ENCODE measurements at regions not wholly inside any gene's neighbourhood (a gene's known extent, or its start where the extent isn't known, plus 50 kb on each side); places are given as distances from the start of the nearest gene placed in this dataset.

DNA sequence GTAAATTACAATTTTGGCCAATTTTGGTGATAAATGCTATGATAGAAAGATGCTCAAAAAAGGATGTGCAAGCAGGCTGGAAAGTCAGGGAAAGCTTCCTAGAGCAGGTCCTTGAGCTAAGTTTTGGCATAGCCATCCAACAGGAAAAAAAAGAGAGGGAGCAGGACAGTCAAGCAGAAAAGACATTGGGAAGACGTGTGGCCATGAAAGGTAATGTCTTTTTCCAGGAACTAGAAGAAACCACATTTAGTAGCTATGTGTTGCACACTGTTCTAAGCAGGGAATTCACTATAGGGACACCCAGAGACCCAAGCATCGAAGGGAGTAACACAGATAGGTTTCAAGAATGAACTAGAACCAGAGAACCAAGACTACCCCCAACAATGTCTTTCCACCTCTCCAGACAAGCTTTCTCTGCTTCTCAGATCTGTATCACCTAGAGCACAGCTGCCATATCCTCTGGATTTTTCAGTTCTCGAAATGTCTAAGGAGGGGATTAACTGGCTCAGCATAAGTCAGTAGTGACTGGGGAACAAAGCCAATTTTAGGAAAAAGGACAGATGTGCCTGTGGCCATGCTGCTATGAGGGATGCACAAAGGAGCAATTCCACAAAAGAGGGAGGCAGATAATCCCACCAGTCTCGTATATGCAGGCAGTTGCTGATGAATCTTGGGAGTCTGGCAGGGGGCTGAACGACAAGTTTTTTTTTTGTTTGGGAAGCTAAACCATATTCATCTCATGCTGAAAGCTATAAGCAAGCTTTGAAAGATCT is 97.1 kb upstream of the DAB1 start:
- no peak overlapping the region for H3K27ac ChIP-seq (ENCODE audit: extremely low read depth, low read depth, low read length)
- no peak overlapping the region for H2AFZ ChIP-seq (ENCODE audit: low read depth, low read length)
- ChIA-PET CTCF (ENCODE audit: low intra/inter-chr PET ratio) (no interaction called here), POLR2A (no interaction called here)
- no peak for FAIRE-seq
- H3K79me2 ChIP-seq (ENCODE audit: control insufficient read depth, insufficient read depth, low read length): no peaks in the 10 kb centered on the region
- DNase-seq (ENCODE audit: extremely low read depth in 1 of 4, low spot score in 3 of 4): no peak
- no peak overlapping the region for H3K4me3 ChIP-seq
- no peaks in the 10 kb centered on the region for H3K36me3 ChIP-seq (ENCODE audit: control insufficient read depth, insufficient read depth, low read length)
- WGBS (ENCODE audit: insufficient coverage, low coverage, missing lambda C conversion rate): 5% methylated on average over 5 of the region's 5 CpGs
- no peaks in the 10 kb centered on the region for H4K20me1 ChIP-seq (replicated peaks; ENCODE audit: control insufficient read depth, insufficient read depth, low read length)
- ATAC-seq: no peak
- BruUV-seq (replicated peaks): no TSS peak
- intact Hi-C loops (cut with micrococcal nuclease): no loop called here
- TF ChIP-seq ZNF584 (CRISPR knock-in tag; IDR thresholded peaks at IDR 0.05; ENCODE audit: low read depth) (no peak), BRCA1 (IDR thresholded peaks at IDR 0.05) (no peak), BRCA1 (CRISPR knock-in tag; IDR thresholded peaks at IDR 0.05) (no peak), SMAD2 (IDR thresholded peaks at IDR 0.05; ENCODE audit: low read depth, low read length) (no peak), RBFOX2 (IDR thresholded peaks at IDR 0.05; ENCODE audit: low read depth, low read length) (no peak), NFE2 (IDR thresholded peaks at IDR 0.05; ENCODE audit: low read depth) (no peak), IFI16 (CRISPR knock-in tag; IDR thresholded peaks at IDR 0.05) (no peak)
- no peak overlapping the region for H3K4me2 ChIP-seq (ENCODE audit: insufficient read depth, low read length)
- H3K9me3 ChIP-seq (replicated peaks; ENCODE audit: control insufficient read depth, insufficient read depth, low read depth, low read length): no peaks in the 10 kb centered on the region
- H3K4me1 ChIP-seq (replicated peaks in 1 of 2; ENCODE audit: control insufficient read depth in 2 of 2, insufficient read depth in 2 of 2, low read length in 2 of 2): no peaks in the 10 kb centered on the region
- no peaks in the 10 kb centered on the region for H3K27me3 ChIP-seq (ENCODE audit: control insufficient read depth in 2 of 2, insufficient read depth in 2 of 2, low read length in 2 of 2)
- H3K9me1 ChIP-seq (ENCODE audit: control insufficient read depth, insufficient read depth, low read length): no peaks in the 10 kb centered on the region
- in situ Hi-C loops (cut with MboI): no loop called here
- no peak overlapping the region for H3K9ac ChIP-seq (ENCODE audit: insufficient read depth in 1 of 2, low read depth in 2 of 2, low read length in 2 of 2)

DNA sequence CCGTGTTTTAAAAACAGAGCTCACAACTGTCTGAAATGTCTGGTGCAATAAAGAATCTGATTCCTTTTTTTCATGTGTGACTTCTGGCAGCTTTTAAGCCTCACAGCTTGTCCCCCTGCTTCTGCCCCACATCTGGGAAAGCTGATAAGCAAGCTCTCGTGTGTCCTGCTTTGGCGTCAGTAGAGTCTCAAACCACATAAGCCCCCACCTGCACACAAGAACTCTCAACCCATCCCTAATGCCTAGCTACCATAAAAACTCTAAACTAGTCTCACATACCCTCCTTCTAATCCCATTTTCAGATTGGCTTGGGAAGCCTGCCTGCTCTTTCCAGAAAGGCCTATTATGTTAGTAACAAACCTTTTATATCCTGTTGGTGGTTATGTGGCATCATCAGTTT is 94.6 kb upstream of the DAB1 start:
- in situ Hi-C loops (cut with MboI) (no loop called here), intact Hi-C loops (cut with micrococcal nuclease) (no loop called here)
- Histone ChIP-seq H3K79me2 (ENCODE audit: control insufficient read depth, insufficient read depth, low read length) (no peaks in the 10 kb centered on the region), H3K27ac (ENCODE audit: extremely low read depth, low read depth, low read length) (no peak overlapping the region), H3K36me3 (ENCODE audit: control insufficient read depth, insufficient read depth, low read length) (no peaks in the 10 kb centered on the region), H3K9ac (ENCODE audit: insufficient read depth in 1 of 2, low read depth in 2 of 2, low read length in 2 of 2) (no peak overlapping the region), H3K4me1 (replicated peaks in 1 of 2; ENCODE audit: control insufficient read depth in 2 of 2, insufficient read depth in 2 of 2, low read length in 2 of 2) (no peaks in the 10 kb centered on the region), H3K27me3 (ENCODE audit: control insufficient read depth in 2 of 2, insufficient read depth in 2 of 2, low read length in 2 of 2) (no peaks in the 10 kb centered on the region), H3K4me3 (no peak overlapping the region), H3K9me3 (replicated peaks; ENCODE audit: control insufficient read depth, insufficient read depth, low read depth, low read length) (no peaks in the 10 kb centered on the region), H2AFZ (ENCODE audit: low read depth, low read length) (no peak overlapping the region), H3K9me1 (ENCODE audit: control insufficient read depth, insufficient read depth, low read length) (no peaks in the 10 kb centered on the region), H3K4me2 (ENCODE audit: insufficient read depth, low read length) (no peak overlapping the region), H4K20me1 (replicated peaks; ENCODE audit: control insufficient read depth, insufficient read depth, low read length) (no peaks in the 10 kb centered on the region)
- BruUV-seq (replicated peaks): no TSS peak
- ChIA-PET CTCF (ENCODE audit: low intra/inter-chr PET ratio) (no interaction called here), POLR2A (no interaction called here)
- ATAC-seq: no peak
- no peak for FAIRE-seq
- DNase-seq (ENCODE audit: extremely low read depth in 1 of 4, low spot score in 3 of 4): peak in 1 of 4 experiments; percentile 3
- 0% methylated on average over 3 of the region's 3 CpGs for WGBS (ENCODE audit: insufficient coverage, low coverage, missing lambda C conversion rate)
- TF ChIP-seq CXXC5 (CRISPR knock-in tag; IDR thresholded peaks at IDR 0.05) (no peak), FUS (optimal IDR thresholded peaks at IDR 0.05; ENCODE audit: low read depth, low read length) (no peak), SLC30A9 (CRISPR knock-in tag; IDR thresholded peaks at IDR 0.05) (no peak), SNRNP70 (optimal IDR thresholded peaks at IDR 0.05; ENCODE audit: low read depth, low read length) (no peak)
- TF ChIP-seq, protein P1, sequence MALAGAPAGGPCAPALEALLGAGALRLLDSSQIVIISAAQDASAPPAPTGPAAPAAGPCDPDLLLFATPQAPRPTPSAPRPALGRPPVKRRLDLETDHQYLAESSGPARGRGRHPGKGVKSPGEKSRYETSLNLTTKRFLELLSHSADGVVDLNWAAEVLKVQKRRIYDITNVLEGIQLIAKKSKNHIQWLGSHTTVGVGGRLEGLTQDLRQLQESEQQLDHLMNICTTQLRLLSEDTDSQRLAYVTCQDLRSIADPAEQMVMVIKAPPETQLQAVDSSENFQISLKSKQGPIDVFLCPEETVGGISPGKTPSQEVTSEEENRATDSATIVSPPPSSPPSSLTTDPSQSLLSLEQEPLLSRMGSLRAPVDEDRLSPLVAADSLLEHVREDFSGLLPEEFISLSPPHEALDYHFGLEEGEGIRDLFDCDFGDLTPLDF (CRISPR knock-in tag; IDR thresholded peaks at IDR 0.05): no peak
- TF ChIP-seq, protein P2, sequence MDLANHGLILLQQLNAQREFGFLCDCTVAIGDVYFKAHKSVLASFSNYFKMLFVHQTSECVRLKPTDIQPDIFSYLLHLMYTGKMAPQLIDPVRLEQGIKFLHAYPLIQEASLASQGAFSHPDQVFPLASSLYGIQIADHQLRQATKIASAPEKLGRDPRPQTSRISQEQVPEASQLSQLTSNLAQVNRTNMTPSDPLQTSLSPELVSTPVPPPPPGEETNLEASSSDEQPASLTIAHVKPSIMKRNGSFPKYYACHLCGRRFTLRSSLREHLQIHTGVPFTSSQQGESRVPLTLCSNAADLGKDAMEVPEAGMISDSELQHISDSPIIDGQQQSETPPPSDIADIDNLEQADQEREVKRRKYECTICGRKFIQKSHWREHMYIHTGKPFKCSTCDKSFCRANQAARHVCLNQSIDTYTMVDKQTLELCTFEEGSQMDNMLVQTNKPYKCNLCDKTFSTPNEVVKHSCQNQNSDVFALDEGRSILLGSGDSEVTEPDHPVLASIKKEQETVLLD (IDR thresholded peaks at IDR 0.05): no peak
- TF ChIP-seq, protein P3, sequence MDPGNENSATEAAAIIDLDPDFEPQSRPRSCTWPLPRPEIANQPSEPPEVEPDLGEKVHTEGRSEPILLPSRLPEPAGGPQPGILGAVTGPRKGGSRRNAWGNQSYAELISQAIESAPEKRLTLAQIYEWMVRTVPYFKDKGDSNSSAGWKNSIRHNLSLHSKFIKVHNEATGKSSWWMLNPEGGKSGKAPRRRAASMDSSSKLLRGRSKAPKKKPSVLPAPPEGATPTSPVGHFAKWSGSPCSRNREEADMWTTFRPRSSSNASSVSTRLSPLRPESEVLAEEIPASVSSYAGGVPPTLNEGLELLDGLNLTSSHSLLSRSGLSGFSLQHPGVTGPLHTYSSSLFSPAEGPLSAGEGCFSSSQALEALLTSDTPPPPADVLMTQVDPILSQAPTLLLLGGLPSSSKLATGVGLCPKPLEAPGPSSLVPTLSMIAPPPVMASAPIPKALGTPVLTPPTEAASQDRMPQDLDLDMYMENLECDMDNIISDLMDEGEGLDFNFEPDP (CRISPR knock-in tag; IDR thresholded peaks at IDR 0.05): no peak

Measured in K562 (cell line).